Inflammatory macrophage (primary cell): ENCODE measurements at regions not wholly inside any gene's neighbourhood (a gene's known extent, or its start where the extent isn't known, plus 50 kb on each side); places are given as distances from the start of the nearest gene placed in this dataset.
"Not testable (repeated sequence)": the region's sequence is repeated elsewhere in the genome, so short reads cannot be mapped to it uniquely, and the experiment has no call there.

Source experiments
- DNase-seq, 2 donors: peaks; one replicate each; pipeline ENCODE4 v3.0.0-alpha.2; 2020 to 2022

DNA sequence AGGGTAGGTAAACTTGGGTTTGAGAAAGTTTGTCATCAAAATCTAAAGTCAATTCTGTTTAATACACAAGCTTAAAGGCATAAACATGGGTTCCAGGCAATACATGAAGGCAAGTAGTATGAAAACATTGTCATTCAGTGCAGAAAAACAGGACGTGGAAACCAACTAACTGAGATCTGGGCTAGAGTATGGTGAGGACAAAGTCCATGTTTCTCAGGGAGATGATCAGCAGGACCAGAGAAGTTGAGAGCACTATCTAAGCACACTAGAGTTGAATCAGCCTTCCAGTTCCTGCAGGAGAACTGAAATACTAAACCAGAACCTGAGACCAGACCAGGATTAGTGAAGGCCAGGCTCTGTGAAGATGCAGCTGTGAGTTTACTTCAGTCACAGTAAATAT is 302.8 kb upstream of the CRIM1 start:
- DNase-seq: no peak

GRCh38 chr2:36044411-36044810 is 311.2 kb upstream of the CRIM1 start:
- DNase-seq: no peak

DNA sequence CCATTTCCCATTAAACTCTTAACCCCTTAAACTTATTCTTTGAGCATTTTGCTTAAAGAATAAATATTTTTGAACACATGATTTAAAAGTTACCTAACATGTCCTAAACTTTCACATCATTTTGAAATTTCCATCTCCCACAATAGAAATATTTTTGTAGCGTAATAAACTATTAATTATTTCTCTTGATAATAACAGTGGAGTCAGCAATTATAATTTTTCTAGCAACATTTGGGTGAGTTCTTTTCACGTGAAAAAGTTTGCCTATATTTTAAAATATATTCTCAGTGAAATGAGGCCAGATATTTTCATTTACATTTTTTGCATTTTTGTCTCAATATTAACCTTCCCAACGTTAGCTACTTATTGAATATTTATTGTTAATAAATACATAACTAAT is 320.4 kb upstream of the CRIM1 start:
- DNase-seq: no peak

- no peak for DNase-seq
Measured at GRCh38 chr2:36032046-36032445, 323.5 kb upstream of the CRIM1 start.

DNA sequence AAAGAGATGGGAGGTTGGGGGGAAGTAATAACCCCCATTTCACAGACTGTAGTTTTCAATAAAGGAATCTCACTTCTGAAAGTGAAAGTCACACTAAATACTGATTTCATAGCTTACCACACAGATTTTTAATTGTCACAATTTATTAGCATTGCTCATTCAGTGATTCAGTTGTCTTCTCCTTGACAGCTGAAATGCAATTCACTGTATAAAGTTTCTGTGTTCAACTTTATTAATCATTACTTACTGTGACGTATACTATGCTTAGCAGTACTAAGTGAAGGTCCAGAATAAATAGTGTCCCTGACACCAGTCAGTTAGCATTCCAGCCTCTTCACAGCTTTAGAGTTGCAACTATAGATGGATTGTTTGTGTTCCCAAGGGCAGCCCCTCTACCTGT is 324.1 kb upstream of the CRIM1 start:
- no peak for DNase-seq

DNA sequence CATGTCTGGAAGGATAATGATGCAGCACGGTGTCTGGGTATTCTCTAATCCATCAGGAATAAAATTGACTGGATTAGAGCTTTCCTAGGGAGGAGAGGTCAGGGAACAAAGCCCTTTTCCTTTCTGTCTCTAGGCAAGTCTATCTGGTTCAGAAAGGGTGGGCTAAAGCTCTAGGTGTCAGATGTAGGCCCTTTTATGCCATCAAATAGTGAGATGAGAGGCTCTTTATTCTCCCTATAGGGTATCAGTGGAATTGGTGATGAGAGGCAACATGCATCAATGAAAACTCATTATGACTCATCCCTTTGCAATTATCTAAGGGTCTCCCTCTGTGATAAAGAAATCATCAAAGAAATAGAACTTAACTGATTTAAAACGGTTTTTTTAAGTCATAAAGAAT is 328.0 kb upstream of the CRIM1 start:
- DNase-seq: no peak

DNA sequence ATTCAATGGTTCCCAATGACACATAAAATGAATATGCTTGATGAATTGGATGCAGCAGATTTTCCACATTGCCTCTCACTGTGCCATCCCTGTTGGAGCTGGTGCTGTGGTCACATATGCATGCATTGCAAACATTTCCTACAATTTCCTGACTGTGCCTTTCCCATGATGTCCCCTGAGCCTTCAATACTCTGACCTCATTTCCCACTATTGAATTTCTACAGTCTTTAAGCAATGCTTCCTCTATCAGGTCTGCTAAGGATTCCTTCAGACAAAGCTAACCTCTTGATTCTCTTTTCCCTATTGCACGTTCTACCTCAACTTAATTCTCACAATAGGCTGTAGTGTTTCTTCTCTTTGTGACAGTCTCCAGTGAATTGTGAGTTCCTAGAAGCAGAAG is 342.5 kb upstream of the CRIM1 start:
- no peak for DNase-seq

DNA sequence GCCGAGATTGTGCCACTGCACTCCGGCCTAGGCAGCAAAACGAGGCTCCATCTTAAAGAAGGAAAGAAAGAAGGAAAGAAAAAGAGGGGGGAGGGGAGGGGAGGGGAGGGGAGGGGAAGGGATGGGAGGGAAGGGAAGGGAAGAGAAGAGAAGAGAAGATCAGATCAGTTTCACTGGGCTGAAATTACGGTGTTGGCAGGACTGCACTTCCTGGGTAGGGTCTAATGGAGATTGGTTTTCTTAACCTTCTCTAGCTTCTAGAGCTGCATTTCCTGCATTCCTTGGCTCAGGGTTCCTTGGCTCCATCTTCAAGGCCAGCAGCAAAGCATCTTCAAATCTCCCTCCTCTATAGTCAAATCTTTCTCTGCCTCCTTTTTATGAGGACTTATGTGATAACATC is 349.1 kb upstream of the CRIM1 start:
- no peak for DNase-seq

DNA sequence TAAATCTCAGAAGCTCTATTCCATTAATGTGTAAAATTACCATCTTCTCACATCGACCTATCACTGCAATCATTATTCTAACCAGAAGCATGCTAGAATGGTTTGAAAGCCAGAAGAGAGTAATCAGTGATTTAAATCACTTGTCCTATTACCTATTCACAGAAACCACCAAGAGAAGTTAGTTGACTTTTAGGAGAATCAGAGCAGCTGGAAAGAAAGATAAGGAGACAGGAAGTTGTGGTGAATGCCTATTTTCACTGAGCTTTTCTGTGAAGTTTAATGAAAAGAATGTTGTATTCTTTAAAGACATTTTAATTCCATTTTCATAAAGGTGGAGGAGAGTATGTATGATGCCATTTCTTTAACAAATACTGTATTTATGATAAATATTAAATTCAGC is 352.6 kb upstream of the CRIM1 start:
- DNase-seq: no peak

DNA sequence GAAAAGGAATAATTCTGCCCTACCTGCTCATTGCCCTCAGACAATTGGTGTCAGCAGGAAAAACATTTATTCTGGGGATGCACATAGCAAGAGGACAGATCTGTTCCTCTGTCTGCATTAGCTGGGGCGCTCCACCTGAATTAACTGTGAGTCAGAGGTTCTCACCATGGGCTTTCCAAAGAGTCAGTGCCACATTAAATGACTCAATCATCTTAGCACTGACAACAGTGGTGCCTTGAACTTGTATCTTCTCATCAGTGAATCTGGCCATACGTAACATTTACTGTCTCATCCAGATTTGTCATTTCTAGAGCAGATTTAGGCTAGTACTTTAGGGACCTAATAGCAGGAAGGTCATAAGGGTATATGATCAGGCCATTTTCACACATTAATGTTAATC is 358.1 kb upstream of the CRIM1 start:
- no peak for DNase-seq

GRCh38 chr2:35989503-35989902 is 366.1 kb upstream of the CRIM1 start:
- no peak for DNase-seq

DNA sequence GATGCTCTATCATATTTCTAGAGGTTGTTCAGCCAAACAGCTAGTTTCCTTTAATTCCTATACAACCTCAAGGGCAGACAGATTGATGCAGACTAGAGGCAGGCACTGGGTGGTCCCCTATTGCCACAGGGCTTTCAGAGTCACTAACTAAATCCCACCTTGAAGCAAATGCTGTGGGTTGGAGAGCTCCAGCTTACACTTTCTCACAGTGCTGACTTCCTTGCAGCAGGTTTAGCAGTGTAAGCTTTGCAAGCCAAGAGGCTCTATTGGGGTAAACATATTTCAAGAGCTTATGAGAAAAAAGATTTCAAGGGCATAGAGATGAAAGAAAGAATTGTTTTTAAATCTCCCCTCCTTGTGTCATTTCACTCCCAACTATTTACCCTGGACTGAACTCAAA is 366.5 kb upstream of the CRIM1 start:
- no peak for DNase-seq

DNA sequence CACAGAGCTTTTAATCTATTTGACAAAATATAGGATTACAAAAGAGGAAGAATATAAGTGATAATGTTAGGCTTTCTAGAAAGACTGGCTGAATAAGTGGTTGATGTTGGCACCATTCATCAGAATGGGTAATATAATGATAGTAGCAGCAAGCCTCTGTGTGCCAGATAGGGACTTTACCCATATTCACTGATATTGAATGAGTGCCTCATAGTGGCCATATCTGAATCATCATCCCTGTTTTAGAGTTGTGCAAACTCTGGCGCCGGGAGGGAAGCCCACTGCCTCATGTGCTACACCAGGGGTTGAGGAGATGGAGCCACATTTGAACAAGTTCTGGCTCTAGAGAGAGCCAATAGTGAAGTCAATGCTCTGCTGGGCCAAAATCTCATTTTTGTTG is 368.7 kb upstream of the CRIM1 start:
- DNase-seq: no peak

DNA sequence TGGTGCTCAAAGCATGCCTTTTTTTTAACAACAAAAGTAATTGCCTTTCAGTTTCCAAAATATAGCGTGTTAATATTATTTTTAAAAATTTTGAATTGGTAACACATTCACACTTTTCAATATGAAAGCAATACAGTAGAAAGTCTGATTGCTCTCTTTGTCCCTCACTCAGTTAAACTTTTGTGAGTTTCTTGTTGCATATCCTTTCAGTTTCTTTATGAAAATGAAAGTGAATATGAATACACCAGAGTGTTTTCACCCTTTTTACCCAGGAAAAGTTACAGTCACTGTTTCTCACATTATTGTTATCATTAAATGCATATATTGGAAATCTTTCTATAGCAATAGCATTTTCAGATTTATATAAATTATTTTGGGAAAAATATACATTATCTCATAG is 377.4 kb upstream of the CRIM1 start:
- DNase-seq: no peak

- DNase-seq: no peak
Measured at GRCh38 chr2:35976611-35977010, 379.0 kb upstream of the CRIM1 start.

- DNase-seq: no peak
Measured at GRCh38 chr2:35973737-35974132, 381.8 kb upstream of the CRIM1 start.

- no peak for DNase-seq
Measured at GRCh38 chr2:35973132-35973736, 382.3 kb upstream of the CRIM1 start.

DNA sequence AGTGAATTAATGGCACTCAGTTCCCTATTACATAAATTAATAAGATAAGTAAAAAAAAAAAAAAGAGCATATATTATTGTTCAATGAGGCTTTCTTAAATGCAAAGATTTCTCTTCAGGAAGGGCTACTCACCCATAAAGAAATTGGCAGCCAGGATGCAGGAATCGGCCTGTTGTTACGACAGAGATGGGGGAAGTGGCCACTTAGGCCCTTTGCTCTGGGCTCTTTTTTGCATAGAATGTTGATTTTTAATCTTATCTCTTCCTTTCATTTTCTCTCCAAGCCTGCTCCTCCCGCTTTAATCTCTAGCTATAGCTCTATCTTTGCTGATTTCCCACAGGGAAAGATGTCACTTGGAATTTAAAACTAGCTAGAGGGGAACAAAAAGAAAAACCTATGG is 391.8 kb upstream of the CRIM1 start:
- DNase-seq: no peak

DNA sequence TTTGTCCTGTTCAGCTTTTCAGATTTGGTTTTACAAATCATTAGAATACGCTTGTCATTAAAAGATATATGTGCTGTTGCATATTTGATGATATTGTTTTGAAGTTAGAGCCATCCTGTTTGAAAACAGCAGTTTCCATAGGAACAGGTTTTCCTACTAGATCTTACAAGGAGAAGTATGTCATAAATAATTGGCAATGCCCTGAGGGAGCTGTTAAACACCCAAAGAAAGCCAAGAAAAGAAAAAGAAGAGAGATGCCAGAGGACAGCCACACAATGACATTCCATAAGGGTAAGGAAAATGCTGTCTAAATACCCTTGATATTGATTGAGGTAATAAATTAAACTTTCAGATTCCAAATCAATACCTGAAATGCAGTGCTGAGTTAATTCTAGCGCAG is 392.2 kb upstream of the CRIM1 start:
- DNase-seq: no peak

GRCh38 chr2:35962585-35963146 is 392.9 kb upstream of the CRIM1 start:
- DNase-seq: no peak

- DNase-seq: no peak
Measured at GRCh38 chr2:35960596-35960995, 395.0 kb upstream of the CRIM1 start.

- DNase-seq: not testable (repeated sequence)
Measured at GRCh38 chr2:35957053-35957452, 398.5 kb upstream of the CRIM1 start.

- DNase-seq: no peak
Measured at GRCh38 chr2:35946478-35946877, 409.1 kb upstream of the CRIM1 start.

DNA sequence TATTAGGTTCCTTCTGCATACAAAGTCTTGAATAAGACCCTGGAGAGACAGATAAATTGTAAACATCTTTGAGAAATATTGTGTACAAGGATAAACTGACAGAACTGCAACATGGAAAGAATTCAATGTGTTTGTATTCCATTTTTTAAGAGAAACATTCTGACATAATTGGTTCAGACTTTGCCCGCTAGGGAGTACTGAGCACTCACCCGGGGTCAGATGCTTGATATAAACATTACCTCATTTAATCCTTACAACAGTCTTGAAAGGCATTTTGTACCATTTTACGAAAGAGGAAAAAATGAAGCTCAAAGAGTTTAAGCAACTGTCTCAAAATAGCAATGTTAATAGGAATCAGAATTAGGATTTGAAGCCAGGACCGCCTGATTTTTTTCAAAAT is 416.7 kb upstream of the CRIM1 start:
- no peak for DNase-seq

DNA sequence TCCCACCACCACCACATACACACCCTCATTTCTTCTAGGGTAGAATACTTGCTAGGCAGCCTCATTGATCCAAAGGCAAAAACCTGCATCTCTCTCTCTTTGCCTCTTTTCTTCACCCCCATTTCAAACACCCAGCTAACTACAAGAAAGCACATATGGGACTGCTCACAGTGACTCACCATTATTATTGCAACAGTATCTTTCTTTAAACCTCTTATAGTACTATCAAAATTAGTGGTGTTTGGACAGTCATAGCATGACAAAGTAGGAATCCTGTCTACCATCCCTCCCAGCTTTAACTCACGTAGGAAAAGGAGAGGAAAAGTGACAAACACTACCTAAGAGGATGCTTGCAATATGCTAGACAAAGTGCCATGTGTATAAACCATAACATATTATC is 422.5 kb upstream of the CRIM1 start:
- no peak for DNase-seq
